ENCODE measurements at regions not wholly inside any gene's neighbourhood (a gene's known extent, or its start where the extent isn't known, plus 50 kb on each side); places are given as distances from the start of the nearest gene placed in this dataset.
A peak's percentile ranks its signal among the peaks of the same experiment; 100 is the strongest.

- DNase-seq (ENCODE audit: low spot score): no peak
These were observed 319.7 kb upstream of the ARGLU1 start for GRCh38 chr13:106887686-106888085.

- DNase-seq (ENCODE audit: low spot score): no peak
These were observed 316.0 kb upstream of the ARGLU1 start for GRCh38 chr13:106883976-106884375.

DNA sequence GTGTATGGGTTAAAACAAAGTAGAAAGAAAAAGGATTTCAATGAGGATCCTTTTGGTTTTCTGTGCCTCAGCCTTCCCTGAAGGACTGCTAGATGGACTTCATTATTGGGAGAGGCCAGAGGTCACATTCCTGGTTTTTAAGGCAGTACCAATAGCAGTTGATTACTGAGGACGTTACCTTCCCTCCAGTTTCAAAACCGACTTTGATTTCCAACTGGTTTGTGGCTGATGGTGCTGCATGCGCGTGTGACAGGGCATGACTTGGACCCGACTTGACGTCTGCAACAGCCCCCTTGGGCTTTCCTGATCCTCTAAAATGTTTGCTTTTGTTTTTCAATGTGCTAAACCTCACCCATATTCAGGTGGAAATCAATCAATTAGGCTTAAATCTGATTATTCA lies 314.3 kb upstream of the ARGLU1 start:
- no peak for DNase-seq (ENCODE audit: low spot score)

DNA sequence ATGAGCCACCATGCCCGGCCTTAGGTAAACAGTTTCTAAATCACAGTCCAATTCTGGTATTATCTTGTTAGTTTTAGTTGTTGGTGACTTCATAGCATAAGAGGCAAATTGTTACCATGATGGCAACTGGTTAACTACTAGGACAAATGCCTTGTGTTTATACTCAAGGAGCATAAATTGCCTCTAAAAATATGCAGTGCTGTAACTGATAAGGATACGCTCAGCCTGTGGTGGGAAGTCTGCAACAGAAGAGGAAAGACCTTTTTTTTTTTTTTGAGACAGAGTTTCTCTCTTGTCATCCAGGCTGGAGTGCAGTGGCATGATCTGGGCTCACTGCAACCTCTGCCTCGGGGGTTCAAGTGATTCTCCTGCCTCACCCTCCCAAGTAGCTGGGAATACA lies 311.9 kb upstream of the ARGLU1 start:
- no peak for DNase-seq (ENCODE audit: low spot score)

GRCh38 chr13:106874323-106874722 lies 306.4 kb upstream of the ARGLU1 start:
- no peak for DNase-seq (ENCODE audit: low spot score)

- DNase-seq (ENCODE audit: low spot score): no peak
These were observed 305.9 kb upstream of the ARGLU1 start for GRCh38 chr13:106873810-106874209.

GRCh38 chr13:106867249-106867648 lies 299.3 kb upstream of the ARGLU1 start:
- DNase-seq (ENCODE audit: low spot score): no peak

DNA sequence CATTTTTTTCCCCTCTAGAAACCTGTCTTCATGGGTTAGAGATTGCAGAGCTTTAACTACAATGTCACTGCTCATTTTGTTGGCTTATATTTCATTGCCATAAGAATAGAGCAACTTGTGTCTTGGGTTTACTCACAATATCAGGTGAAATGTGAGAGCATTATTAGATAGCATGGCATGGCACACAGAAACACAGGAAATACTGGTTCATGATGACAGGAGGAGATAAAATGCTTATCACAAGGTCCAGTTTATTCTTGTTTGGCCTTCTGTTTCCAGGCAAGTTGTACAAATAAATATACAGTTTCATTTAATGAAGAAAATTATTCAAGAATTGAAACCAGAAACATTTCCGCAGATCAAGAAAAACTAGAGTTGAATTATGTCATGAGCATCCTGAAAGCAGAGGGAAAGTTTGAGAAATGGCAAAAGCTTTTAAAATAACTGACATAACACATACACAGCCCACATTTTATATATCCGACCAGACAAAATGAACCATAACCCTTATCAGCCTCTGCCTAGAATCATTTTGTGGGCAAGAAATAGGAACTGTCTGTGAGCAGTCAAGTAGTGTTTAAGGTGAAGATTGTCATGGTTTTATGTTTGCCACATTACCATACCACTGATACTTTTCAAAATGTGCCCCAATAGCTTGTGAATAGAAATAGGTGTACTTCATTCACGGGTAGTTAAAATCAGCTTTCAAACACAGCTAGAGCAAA lies 297.9 kb upstream of the ARGLU1 start:
- DNase-seq (ENCODE audit: low spot score): no peak

- no peak for DNase-seq (ENCODE audit: low spot score)
These were observed 291.6 kb upstream of the ARGLU1 start for GRCh38 chr13:106859533-106859904.

DNA sequence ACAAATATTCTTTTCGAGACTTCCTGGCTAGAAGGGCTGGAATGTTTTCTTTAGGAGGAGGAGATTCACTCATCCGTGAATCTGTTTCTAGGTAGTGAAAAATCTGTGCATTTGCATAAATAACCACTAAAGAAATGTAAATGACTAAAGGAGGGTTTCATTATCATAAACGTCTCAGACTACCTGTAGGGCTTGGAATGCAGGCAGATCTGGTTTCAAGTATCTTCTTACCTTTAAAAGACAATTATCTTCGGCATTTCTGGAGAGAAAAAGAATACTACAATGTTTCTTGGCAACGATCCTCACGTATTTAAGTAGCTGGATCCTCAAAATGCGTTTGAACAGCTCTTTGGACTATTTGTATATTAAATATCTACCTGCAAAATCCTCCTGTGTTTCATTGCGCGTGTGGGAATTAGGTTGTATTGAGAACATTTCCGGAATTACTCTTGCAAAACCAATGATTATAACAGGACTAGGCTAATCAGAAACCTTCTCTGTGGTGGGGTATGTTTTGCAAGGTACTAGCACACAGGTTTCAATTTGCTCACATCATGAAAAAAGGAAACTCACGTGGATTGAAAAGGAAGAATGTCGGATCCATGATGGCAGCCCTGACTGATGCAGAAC lies 291.1 kb upstream of the ARGLU1 start:
- DNase-seq (ENCODE audit: low spot score): peak; percentile 65

DNA sequence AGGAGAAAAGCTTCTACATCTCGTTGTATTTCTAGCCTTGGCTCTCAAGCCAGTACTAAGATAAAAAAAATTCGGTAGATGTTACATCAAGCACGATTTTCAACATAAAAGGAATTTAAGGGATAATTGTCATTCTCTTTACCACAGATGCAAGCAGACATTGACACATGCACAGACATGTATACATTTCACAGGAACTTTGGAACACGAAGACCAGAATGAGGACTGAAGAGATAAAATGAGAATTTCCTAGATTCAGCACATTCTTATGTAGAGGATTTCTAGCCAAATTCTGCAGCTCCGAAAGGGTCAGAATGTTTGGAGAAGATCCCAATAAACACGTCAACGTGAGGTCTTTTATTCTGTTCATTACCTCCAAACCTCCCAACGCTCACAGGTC lies 284.5 kb upstream of the ARGLU1 start:
- DNase-seq (ENCODE audit: low spot score): no peak

DNA sequence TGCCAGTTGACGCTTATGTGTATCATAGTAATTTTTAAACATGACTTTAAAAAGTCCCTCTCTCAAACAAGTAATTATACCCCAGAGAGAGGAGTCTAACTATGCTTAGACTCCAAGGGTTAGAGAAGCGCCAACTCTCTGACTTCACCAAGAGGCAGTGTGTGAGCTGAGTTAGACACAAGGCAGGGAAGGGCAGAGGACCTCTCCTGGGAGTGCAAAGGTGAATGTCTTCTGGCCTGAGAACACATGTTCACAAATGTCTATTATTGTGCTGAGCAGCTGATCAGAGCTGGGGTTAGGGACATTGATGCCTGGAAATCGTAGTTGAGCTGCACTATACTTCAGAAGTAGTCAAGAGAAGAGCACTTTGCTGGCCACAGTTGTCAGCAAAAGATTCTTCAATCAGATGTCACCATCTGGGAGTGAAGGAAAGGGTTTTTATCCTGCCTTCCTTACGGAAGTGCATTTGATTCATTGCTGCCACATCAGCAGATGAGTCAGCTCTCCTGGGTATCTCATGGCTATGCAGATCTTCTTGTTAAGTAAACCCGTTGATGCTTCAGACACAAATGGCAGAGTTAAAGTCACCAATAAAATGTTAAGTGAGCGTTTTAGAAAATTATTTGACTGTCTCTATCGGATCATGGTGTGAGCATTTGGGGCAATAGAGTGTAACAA lies 283.2 kb upstream of the ARGLU1 start:
- no peak for DNase-seq (ENCODE audit: low spot score)

DNA sequence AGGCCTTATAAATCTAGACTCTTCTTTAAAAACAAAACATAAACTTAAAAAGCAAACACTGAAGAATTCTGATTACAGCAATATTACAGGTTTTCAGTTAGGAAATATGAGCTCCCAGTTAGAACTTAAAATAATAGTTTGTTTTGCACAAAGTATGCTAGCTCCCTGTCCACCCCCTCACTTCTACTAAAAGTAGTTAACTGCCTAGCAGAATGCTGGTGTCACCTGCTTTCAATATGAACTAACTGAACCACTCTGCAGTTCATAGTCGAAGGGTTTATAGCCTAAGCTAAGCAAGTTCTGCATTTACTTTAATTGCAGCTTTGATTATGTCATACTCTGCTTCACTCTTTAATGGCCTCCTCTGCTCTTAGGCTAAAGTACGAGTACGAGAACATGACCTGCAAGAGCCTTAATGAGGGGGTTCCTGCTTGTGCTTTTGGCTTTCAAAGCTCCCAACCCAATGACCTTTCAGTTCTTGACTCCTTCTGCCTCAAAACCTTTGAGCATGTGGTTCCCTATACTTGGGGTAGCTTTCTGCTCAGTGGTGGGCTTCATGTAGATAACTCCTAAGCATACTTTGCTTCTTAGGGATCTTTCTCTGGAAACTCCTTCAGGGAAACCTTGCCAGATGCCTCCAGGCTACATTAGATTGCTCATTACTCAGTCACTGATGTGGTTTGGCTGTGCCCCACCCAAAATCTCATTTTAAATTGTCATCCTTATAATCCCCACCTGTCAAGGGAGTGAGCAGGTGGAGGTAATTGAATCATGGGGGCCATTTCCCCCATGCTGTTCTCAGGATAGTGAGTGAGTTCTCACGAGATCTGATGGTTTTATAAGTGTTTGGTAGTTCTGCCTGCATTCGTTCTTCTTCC lies 278.9 kb upstream of the ARGLU1 start:
- DNase-seq (ENCODE audit: low spot score): no peak

- no peak for DNase-seq (ENCODE audit: low spot score)
These were observed 268.4 kb upstream of the ARGLU1 start for GRCh38 chr13:106836186-106836802.

GRCh38 chr13:106835477-106835876 lies 267.5 kb upstream of the ARGLU1 start:
- no peak for DNase-seq (ENCODE audit: low spot score)

- DNase-seq (ENCODE audit: low spot score): no peak
These were observed 254.0 kb upstream of the ARGLU1 start for GRCh38 chr13:106821979-106822378.

GRCh38 chr13:106819413-106820180 lies 251.7 kb upstream of the ARGLU1 start:
- no peak for DNase-seq (ENCODE audit: low spot score)

GRCh38 chr13:106818971-106819370 lies 251.0 kb upstream of the ARGLU1 start:
- no peak for DNase-seq (ENCODE audit: low spot score)

GRCh38 chr13:106815545-106815944 lies 247.6 kb upstream of the ARGLU1 start:
- DNase-seq (ENCODE audit: low spot score): peak; percentile 59

DNA sequence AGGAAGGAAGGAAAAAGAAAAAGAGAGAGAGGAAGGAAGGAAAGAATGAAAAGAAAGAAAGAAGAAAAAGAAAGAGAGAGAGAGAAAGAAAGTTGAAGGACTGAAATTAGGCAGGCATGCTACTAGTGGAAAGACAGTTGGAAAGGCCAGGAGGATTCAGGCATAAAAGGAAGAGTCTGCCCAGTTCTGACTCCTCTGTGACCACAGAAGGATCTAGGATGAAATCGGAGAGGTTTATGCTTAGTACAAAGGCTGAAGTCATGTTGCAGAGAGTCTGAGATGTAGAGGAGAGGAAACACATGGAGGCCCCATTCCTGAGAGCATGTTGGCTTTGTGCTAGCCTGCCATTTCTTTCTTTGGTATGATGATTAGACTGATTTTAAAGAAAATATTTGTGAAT lies 246.5 kb upstream of the ARGLU1 start:
- DNase-seq (ENCODE audit: low spot score): no peak

GRCh38 chr13:106810069-106810468 lies 242.1 kb upstream of the ARGLU1 start:
- DNase-seq (ENCODE audit: low spot score): no peak
